ENCODE measurements at regions not wholly inside any gene's neighbourhood (a gene's known extent, or its start where the extent isn't known, plus 50 kb on each side); places are given as distances from the start of the nearest gene placed in this dataset.

DNA sequence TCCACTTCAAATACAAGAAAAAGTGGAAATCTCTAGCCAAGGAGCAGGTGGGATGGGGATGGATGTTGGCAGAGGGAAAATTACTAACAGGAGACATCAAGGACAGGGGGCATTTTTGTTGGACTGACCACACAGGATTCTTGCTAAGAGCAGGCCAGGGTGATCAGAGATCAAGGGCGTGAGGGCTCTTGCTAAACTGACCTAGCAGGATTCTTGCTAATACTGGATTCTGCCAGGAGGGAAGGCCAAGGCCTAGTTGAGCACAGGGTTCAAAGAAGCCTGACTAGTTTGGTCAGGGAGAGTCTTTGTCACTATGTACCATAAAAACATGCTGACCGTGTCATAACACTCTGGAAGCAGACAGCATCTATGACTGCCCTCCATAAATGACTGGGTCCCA, 442.7 kb downstream of the PID1 start:
- H3K27me3 ChIP-seq (ENCODE audit: control insufficient read depth in 4 of 4, insufficient read depth in 4 of 4, low read length in 3 of 4) = no peaks in the 10 kb centered on the region
- no peak overlapping the region for H3K4me3 ChIP-seq (ENCODE audit: low read depth in 1 of 3, low read length in 3 of 3)
- DNase-seq (ENCODE audit: low spot score) = no peak
- no peaks in the 10 kb centered on the region for H3K36me3 ChIP-seq (ENCODE audit: control insufficient read depth in 4 of 4, insufficient read depth in 3 of 4, low read depth in 1 of 4, low read length in 3 of 4)
- no peak overlapping the region for H3K27ac ChIP-seq (ENCODE audit: low read depth in 1 of 2, low read length in 2 of 2)
- no peak for TF ChIP-seq RAD21 (IDR thresholded peaks at IDR 0.05)
- TF ChIP-seq GABPA (IDR thresholded peaks at IDR 0.05 in 1 of 2, conservative IDR thresholded peaks at IDR 0.05 in 1 of 2) = no peak
- TF ChIP-seq HNF4G (IDR thresholded peaks at IDR 0.05) = no peak
- no peak for TF ChIP-seq HNF4A (conservative IDR thresholded peaks at IDR 0.05)
- no peak for TF ChIP-seq NR2F2 (IDR thresholded peaks at IDR 0.05)
- TF ChIP-seq FOXA1 (IDR thresholded peaks at IDR 0.05) = no peak
- no peak for TF ChIP-seq TAF1 (conservative IDR thresholded peaks at IDR 0.05)
- TF ChIP-seq RXRA (IDR thresholded peaks at IDR 0.05) = no peak
- no peak for TF ChIP-seq EGR1 (IDR thresholded peaks at IDR 0.05; ENCODE audit: low read depth in 2 of 2)
- no peak for TF ChIP-seq FOXA2 (IDR thresholded peaks at IDR 0.05)
- TF ChIP-seq, protein P1, sequence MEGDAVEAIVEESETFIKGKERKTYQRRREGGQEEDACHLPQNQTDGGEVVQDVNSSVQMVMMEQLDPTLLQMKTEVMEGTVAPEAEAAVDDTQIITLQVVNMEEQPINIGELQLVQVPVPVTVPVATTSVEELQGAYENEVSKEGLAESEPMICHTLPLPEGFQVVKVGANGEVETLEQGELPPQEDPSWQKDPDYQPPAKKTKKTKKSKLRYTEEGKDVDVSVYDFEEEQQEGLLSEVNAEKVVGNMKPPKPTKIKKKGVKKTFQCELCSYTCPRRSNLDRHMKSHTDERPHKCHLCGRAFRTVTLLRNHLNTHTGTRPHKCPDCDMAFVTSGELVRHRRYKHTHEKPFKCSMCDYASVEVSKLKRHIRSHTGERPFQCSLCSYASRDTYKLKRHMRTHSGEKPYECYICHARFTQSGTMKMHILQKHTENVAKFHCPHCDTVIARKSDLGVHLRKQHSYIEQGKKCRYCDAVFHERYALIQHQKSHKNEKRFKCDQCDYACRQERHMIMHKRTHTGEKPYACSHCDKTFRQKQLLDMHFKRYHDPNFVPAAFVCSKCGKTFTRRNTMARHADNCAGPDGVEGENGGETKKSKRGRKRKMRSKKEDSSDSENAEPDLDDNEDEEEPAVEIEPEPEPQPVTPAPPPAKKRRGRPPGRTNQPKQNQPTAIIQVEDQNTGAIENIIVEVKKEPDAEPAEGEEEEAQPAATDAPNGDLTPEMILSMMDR (IDR thresholded peaks at IDR 0.05; ENCODE audit: low read depth, low read length, missing input control) = no peak
- TF ChIP-seq YY1 (IDR thresholded peaks at IDR 0.05) = no peak
- TF ChIP-seq, protein P2, sequence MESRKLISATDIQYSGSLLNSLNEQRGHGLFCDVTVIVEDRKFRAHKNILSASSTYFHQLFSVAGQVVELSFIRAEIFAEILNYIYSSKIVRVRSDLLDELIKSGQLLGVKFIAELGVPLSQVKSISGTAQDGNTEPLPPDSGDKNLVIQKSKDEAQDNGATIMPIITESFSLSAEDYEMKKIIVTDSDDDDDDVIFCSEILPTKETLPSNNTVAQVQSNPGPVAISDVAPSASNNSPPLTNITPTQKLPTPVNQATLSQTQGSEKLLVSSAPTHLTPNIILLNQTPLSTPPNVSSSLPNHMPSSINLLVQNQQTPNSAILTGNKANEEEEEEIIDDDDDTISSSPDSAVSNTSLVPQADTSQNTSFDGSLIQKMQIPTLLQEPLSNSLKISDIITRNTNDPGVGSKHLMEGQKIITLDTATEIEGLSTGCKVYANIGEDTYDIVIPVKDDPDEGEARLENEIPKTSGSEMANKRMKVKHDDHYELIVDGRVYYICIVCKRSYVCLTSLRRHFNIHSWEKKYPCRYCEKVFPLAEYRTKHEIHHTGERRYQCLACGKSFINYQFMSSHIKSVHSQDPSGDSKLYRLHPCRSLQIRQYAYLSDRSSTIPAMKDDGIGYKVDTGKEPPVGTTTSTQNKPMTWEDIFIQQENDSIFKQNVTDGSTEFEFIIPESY (IDR thresholded peaks at IDR 0.05) = no peak
- no peak for TF ChIP-seq SP1 (IDR thresholded peaks at IDR 0.05)
- TF ChIP-seq, protein P3, sequence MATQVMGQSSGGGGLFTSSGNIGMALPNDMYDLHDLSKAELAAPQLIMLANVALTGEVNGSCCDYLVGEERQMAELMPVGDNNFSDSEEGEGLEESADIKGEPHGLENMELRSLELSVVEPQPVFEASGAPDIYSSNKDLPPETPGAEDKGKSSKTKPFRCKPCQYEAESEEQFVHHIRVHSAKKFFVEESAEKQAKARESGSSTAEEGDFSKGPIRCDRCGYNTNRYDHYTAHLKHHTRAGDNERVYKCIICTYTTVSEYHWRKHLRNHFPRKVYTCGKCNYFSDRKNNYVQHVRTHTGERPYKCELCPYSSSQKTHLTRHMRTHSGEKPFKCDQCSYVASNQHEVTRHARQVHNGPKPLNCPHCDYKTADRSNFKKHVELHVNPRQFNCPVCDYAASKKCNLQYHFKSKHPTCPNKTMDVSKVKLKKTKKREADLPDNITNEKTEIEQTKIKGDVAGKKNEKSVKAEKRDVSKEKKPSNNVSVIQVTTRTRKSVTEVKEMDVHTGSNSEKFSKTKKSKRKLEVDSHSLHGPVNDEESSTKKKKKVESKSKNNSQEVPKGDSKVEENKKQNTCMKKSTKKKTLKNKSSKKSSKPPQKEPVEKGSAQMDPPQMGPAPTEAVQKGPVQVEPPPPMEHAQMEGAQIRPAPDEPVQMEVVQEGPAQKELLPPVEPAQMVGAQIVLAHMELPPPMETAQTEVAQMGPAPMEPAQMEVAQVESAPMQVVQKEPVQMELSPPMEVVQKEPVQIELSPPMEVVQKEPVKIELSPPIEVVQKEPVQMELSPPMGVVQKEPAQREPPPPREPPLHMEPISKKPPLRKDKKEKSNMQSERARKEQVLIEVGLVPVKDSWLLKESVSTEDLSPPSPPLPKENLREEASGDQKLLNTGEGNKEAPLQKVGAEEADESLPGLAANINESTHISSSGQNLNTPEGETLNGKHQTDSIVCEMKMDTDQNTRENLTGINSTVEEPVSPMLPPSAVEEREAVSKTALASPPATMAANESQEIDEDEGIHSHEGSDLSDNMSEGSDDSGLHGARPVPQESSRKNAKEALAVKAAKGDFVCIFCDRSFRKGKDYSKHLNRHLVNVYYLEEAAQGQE (IDR thresholded peaks at IDR 0.05) = no peak
- H3K9ac ChIP-seq (ENCODE audit: low read depth in 1 of 2, low read length in 2 of 2) = no peak overlapping the region
- H3K4me1 ChIP-seq (ENCODE audit: control insufficient read depth in 4 of 4, insufficient read depth in 4 of 4, low read length in 3 of 4) = no peaks in the 10 kb centered on the region
- no peaks in the 10 kb centered on the region for H3K9me3 ChIP-seq (ENCODE audit: control insufficient read depth in 4 of 4, low read length in 3 of 4)
- WGBS = 91% methylated on average over 2 of the region's 2 CpGs

DNA sequence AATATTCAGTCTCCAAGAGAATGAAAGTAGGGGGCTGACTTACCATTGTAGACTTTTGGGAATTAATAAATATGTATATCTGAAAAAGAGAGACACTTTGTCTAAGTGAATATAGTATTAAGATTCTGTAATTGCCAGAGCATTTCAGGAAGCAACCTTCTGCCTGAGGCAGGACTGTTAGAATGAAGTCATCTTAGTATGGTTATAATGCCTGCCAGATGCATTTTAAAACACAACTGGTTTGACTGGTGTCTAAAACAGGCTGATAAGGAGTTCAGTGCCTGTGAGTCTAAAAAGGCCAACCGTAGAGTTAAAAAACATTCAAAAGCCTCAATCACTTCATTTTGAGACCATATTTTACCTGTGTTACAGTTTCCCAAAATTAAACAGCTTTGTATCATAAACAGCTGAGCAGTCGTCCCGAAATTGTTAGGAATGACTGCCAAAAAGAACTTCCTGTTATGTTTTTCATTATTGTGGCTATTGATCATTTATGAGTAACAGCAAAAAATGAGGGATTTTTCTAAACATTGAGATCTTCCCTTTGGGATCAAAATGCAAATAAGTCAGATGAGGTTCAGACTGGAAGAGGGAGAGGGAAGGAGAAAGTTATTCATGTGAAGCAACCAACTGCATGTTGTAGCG, 443.9 kb downstream of the PID1 start:
- Histone ChIP-seq H3K4me3 (ENCODE audit: low read depth in 1 of 3, low read length in 3 of 3) (no peak overlapping the region), H3K27me3 (ENCODE audit: control insufficient read depth in 4 of 4, insufficient read depth in 4 of 4, low read length in 3 of 4) (no peaks in the 10 kb centered on the region), H3K9ac (ENCODE audit: low read depth in 1 of 2, low read length in 2 of 2) (no peak overlapping the region), H3K36me3 (ENCODE audit: control insufficient read depth in 4 of 4, insufficient read depth in 3 of 4, low read depth in 1 of 4, low read length in 3 of 4) (no peaks in the 10 kb centered on the region), H3K9me3 (ENCODE audit: control insufficient read depth in 4 of 4, low read length in 3 of 4) (no peaks in the 10 kb centered on the region), H3K4me1 (ENCODE audit: control insufficient read depth in 4 of 4, insufficient read depth in 4 of 4, low read length in 3 of 4) (no peaks in the 10 kb centered on the region), H3K27ac (ENCODE audit: low read depth in 1 of 2, low read length in 2 of 2) (no peak overlapping the region)
- 78% methylated on average over 4 of the region's 4 CpGs for WGBS
- no peak for DNase-seq (ENCODE audit: low spot score)
- TF ChIP-seq FOXA1 (IDR thresholded peaks at IDR 0.05) (no peak), JUND (IDR thresholded peaks at IDR 0.05) (no peak), RAD21 (IDR thresholded peaks at IDR 0.05) (no peak), EGR1 (IDR thresholded peaks at IDR 0.05; ENCODE audit: low read depth in 2 of 2) (no peak), HNF4G (IDR thresholded peaks at IDR 0.05) (no peak), SP1 (IDR thresholded peaks at IDR 0.05) (no peak), YY1 (IDR thresholded peaks at IDR 0.05) (no peak), TAF1 (conservative IDR thresholded peaks at IDR 0.05) (no peak), GABPA (IDR thresholded peaks at IDR 0.05 in 1 of 2, conservative IDR thresholded peaks at IDR 0.05 in 1 of 2) (no peak), FOXA2 (IDR thresholded peaks at IDR 0.05) (no peak)
- TF ChIP-seq, protein P2 (IDR thresholded peaks at IDR 0.05) = no peak
- TF ChIP-seq, protein P4, sequence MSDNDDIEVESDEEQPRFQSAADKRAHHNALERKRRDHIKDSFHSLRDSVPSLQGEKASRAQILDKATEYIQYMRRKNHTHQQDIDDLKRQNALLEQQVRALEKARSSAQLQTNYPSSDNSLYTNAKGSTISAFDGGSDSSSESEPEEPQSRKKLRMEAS (IDR thresholded peaks at IDR 0.05) = no peak
- TF ChIP-seq, protein P1 (IDR thresholded peaks at IDR 0.05; ENCODE audit: low read depth, low read length, missing input control) = no peak

Data from liver (tissue), 8 donors.